Ureter (tissue), 1 donor: ENCODE measurements at regions not wholly inside any gene's neighbourhood (a gene's known extent, or its start where the extent isn't known, plus 50 kb on each side); places are given as distances from the start of the nearest gene placed in this dataset.

Source experiments
- DNase-seq: peaks from one replicate; pipeline ENCODE4 v3.0.0-alpha.2; 2020; ENCODE audit warnings: low spot score
- donor health status: DM: yes; HTN: yes; CAD: no.

DNA sequence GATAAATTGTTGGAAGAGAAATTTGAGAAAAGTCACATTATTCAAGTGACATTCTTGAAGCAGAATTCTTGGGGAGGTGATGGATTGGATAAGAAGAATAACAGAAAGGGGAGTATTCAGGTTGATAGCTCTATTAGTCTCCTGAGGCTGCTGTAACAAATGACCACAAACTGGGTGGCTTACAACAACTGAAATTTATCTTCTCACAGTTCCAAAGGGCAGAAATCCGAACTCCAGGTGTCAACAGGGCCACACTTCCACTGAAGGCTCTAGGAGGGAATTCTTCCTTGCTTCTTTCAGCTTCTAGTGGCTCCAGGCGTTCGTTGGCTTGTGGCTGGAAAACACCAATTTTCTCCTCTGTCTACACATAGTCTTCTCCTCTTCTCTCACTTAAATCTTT is 99.8 kb downstream of the TES start:
- DNase-seq = no peak

DNA sequence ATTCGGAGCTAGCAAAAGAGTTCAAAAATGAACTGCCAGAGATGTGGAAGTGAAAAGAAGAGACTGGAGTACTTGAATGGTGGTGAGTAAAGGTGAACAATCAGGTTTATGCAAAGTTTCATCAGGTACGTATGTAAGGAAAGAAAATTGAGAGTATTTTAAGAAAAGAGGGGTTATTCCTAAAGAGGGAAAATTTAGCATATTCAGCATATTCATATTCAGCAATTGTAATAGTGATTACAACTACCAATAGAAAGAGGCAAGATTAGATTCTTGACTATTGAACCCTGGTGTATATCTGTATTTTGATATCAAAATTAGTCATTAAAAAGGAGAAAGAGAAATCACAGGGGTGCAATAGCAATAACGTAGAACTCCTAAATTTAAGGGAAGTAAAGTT is 100.9 kb downstream of the TES start:
- no peak for DNase-seq

DNA sequence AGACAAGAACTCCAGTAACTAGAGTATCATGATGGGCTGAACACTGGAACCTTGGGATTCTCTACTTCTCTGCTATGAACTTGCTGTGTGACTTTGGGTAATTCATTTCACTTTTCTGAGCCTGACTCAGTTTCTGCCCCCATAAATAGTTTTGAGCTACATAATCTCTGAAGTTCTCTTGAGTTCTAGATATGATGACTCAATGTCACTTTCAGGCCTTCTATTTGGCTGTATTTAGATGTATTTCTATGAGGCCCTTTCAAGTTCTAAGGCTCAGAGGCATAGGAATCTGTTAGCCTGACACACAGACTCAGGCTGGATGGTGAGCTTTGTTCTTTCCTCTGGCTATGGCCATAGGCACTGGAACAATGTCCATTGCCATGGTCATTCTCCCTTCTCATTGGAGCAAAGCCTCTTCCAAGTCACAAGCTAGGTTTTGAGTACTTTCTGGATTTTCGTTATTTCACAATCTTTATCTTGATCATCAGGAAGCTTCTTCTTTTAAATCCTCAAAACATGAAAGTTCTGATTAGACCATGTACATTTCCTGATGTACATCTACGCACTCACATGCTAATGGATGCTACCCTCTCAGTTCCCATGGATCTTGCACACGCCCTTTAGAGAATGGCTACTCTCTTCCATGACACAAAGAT is 101.6 kb downstream of the TES start:
- no peak for DNase-seq

DNA sequence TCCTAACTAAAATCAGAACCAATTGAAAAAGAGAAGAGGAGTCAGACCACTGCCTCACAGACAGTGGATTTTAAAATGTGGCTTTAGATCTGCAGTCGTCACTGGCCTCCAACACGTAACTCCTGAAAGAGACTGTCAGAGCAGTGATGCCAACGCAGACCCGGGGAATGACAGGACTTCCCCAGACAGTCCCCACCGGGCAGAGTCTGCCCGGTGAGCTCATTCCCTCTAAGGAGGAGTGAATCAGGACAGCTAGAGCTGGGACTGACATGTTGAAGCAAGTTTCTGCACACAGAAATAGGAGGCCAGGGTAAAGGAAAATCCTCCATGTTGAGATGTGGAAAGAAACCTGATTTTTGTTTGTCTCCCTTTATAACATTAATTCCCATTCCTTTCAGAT is 105.0 kb downstream of the TES start:
- DNase-seq = no peak

DNA sequence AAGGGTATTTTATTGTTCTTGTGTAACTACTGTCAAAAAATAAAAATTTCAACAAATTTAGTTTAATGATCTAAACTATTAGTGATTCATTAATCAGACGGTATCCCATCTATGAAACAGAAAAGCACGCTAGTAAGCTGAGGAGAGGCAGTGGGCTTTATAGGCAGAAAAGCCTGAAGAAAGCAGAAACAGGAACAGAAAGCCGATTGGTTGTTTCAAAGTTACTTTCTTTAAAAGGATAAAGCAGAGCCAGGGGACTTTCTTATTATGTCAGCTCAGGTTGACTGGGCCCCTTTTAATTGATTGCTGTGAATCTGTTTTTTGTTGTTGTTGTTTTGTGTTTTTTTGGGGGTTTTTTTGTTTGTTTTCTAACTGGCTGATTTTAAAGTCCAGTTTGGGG is 105.5 kb downstream of the TES start:
- no peak for DNase-seq

DNA sequence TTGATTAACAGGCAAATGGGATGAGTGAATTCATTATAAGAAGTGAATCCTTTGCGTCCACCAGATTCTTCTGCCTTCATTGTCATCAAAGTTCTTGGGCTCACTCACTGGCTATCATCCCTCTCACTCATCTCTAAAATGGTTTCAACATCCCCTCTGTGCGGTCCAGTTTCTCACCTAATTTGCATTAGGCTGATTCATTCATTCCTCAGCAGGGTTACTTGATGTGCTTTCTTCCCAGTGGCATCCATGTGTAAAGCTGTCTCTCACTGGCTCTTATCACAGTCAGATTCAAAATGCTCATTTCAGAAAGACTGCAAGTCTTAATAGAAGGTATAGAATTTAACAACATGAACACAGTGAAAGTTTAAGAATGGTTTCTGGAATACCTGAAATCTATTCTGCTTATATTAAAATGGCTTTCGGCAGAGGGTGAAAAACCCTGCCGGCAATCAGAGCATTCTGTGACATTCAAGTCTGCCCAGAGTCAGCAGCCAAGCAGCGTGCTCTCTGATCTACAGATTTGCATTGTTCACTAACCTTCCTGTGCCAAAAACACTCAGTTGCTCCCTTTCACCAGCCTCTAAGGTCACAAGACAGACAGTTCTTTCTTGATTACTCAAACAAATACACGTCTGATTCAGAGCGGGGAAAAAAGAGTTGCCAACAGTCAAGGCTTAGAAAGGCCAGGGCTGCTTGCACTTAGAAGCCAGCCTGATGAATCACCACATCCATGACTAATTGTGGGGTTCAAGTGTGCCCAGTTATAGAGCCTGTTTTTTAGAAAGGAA is 106.7 kb downstream of the TES start:
- peak; percentile 45 for DNase-seq

DNA sequence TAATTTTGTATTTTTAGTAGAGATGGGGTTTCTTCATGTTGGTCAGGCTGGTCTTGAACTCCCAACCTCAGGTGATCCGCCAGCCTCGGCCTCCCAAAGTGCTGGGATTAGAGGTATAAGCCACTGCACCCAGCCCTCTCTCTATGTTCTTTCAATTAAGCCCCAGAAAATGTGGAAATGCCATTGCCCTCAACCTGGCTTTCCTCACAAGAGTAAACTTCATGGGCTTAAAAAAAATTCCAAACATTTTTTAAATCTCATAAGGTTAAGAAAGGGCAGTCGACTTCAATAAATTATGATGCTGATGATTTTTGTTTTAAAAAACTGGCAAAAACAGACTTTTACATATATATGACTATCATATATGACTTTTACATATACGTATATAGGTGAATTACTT is 107.6 kb downstream of the TES start:
- no peak for DNase-seq

DNA sequence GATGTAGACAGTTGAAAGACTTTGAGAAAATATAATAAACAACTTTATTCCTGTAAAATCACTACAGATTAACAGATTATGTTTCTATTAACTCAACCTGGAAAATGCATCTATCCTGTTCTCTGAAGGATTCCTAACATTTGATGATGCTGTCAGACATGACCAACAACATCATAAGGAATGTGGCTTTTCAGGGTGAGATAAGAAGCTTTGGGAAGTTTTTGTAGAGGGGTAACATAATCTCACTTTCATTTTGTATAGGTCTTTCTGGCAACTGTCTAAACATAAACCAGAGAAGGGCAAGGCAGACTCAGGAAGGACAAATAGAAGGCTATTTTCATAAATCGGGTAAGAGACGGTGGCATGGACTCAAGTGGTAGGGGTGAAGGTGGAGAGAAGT is 112.2 kb downstream of the TES start:
- no peak for DNase-seq

DNA sequence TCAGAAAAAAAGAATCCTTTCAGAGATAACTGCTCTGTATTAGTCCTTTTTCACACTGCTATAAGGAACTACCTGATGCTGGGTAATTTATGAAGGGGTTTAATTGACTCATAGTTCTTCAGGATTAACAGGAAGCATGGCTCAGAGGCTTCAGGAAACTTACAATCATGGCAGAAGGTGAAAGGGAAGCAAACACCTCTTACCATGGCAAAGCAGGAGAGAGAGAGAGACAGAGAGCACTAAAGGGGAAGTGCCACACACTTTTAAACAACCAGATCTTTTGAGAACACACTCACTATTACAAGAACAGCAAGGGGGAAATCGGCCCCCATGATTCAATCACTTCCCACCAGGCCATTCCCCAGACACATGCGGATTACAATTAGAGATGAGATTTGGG is 114.2 kb downstream of the TES start:
- DNase-seq = no peak

DNA sequence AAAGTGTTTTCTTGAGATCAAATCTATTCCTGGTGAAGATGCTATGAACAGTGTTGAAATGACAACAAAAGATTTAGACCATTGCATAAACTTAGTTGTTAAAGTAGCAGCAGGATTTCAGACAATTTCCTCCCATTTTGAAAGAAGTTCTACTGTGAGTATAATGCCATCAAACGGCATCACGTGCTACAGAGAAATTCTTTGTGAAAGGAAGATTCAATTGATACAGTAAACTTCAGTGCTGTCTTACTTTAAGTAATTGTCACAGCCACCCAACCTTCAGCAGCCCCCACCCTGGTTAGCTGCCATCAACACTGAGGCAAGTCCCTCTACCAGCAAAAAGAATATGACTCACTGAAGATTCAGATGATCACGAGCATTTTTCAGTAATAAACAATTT is 115.2 kb downstream of the TES start:
- DNase-seq = no peak

DNA sequence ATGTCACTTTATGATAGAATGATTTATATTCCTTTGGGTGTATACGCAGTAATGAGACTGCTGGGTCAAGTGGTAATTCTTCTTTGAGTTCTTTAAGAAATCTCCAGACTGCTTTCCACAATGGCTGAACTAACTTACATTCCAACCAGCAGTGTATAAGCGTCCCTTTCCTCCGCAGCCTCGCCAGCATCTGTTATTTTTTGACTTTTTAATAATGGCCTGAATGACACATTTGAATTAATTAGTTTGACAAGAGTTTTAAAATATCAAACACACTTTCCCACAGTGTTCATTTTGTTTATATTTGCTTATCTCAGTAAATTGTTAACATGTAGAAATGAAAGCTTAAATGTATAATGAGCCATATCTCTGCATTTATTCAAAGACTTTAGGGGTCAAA is 116.8 kb downstream of the TES start:
- DNase-seq = no peak

DNA sequence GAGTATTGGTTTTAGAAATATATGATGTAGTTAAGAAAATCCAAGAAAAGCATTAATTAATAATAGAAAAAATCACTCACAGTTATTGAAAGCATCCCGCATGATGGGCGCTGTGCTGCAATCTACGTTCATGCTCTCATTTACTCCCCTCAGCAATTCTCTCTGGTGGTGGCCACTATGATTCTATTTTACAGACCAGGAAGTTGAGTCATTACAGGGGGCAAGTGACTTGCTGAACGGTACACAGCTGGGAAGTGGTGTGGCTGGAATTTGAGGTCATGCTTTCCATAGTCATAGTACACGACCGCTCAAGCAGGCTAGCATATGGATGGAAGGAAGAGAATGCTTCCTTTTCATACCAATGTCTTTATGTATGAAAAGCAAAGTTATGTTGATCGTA is 117.4 kb downstream of the TES start:
- no peak for DNase-seq

DNA sequence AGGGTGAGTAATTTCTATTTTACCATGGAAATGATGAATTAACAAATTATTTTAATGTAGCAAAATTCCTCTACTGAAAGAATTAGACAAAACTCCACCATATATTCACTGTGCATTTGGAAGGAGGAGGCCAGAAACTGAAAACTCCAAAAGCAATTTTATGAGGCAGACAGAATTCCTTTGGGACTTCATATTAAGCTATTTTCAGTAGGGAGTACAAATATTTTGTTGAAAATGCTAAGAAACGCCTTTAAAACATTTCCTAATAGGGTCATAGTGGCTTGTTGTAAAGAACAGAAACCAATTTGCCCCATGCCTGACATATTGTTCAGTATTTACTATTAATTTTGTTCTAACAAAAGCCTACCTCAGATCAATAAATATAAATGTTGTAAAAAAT is 117.8 kb downstream of the TES start:
- no peak for DNase-seq

DNA sequence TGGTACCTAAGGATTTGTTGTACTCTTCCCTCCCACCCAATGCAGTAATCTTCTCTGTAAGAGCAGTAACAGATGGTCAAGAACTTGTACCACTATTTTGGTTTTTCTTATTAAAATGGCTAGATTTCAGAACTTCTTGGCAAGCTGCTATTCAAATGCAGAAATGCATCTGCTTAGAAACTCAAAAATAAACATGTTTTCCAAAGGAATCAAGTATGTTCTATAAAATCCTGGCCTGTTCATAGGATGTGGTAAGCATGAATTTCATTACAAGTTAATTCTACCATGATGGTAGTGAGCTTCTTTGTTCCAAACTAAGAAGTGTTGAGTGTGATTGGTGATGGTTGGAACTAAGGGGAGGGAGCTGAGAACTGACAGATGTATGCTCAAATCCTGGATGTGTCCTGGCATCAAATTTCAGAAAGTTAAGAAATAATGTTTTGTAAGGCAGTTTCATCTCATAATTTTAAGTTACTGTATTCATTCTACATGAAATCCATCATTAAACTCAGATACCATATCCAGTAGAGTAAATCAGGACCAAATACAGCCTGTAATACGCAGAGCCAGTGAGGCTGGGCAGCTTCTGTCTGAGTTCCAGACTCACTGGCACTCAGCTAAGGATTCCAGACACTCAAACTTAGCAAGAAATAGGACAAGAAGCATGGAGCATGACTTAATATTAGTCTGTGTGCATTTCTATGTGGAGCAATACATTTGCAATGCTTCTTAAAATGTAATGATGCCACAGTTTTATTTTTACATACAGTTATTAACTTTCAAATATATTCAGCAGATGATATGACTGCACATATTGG is 119.6 kb downstream of the TES start:
- no peak for DNase-seq

DNA sequence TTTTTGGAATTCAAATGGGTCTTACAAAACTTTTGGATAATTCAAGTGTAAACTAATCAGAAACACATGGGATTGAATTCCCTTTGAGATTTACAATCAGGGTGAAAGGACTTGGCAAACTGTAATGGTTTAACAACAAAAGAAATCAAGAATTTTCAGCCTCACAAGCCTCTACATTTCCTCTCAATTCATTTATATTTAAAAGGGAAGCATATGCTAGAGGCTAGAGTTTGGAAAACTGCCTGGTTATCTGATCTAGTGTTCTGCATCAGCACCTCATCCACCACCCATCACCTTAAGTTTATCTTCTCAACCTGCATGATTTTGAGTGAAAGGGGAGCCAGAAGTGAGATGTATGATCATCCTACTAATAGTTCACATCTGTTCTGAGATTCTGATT is 120.7 kb downstream of the TES start:
- no peak for DNase-seq

DNA sequence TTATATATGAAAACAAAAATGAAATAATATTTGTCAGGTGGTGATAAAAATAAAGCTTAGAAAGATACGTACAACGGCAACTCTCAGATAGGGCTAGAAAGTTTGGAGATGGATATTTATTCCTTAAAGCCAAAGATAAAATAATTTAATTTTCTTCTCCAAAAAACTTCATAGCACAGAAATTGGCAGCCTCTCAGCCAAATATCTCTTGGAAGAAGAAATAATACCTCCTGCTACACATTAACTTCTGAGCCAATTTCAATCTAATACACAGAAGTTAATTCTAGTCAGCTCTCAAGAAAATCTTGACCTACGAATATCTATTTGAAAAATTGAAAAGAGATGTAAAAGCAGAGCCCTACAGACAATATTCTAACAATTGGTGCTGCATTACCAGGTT is 122.4 kb downstream of the TES start:
- DNase-seq = no peak

DNA sequence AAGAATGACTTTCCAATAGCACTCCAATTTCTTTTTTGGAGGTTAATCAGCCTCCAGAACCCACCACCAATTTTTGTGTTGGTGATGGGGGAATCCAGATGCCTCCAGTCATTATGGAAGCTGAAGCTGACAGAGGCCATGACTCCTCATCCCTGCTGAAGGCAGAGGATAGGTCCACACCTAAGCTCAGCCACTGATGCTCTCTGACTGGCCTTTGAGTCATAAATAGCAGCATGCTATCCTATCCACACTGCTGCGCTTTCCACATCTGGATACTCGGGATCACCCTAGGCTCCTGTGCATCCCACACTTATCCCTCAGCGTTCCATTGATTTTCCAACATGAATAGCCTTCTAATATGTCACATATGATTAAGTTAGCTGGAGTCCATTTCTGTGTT is 124.2 kb downstream of the TES start:
- DNase-seq = no peak

DNA sequence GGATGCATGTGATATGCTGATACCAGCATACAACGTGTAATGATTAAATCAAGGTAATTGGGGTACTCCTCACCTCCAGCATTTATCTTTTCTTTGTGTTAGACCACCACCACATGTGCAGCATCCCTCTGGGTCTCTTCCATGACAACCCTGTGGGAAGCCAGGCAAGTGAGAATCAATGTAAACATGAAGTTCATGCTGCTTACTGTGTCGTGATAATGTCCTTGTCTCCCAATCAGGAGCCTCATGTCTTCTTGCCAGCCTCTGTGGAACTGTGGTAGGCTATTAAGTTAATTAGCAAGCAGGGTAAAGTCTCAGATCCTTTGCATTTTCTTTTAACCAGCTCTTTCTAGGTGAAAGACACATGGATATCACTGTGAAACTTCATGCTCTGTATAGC is 126.7 kb downstream of the TES start:
- DNase-seq = no peak

DNA sequence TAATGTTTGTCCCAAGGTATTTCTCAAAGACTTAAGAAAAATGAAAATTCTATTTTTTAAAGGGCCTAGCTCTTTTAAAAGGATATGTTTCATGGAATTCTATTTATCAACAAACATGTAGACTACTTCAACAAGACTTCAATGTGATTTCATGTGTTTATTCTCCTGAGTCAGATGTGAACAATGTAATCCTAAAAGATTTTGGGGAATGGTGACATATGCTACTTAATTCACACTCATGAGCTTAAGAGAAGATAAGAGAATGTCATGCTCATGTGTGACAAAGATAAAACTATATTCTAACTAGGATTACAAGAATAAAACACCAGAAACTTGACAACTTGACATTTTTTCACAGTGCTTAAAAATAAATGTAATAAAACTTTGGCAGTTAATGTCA is 127.5 kb downstream of the TES start:
- no peak for DNase-seq

DNA sequence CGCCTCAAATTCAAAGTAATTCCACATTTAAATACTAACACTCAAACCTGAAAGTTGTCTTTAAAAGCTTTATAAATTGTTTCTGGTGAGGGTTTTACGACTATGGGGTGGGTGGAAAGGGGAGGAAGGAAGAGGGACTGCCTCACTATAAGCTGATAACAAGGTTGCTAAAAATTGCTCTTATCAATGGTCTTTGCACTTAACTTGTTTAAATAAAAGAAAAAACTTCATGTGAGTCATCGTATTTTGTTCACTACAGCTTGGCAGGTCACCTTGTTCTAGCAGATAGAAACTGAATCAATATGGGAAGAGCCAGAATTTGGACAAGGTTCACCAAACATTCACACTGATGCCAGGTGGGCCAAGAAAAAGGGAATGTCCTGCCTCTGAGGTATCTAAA is 129.2 kb downstream of the TES start:
- DNase-seq = no peak

DNA sequence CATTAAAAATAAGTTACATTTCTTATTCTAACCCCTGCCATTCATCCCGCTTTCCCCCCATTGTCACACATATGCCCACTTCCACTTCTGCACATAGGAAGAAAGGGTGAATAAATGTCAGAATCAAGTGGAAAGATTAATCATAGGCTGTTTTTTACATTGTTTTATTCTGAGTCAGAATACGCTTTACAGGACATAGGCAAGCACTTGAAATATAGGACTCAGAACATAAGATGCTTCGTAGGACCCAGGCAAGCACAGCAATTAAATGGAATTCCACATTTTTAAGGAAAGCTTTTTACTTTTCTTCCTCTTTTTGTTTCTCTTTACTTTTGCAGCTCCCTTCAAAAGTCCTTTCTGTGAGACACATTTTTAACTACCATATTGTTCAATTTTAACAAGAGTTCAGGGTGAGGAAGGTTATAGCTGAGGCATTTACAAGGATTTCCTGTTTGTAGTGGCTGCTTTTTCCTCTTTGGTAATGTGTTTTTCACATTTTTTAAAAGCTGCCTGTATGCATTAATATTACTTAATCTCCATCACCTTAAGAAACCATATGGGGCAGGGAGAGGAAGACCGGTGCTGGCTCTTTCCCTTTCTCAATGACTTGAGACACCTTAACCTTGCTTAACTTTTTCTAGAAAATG is 130.0 kb downstream of the TES start:
- DNase-seq = no peak
